Mucosa of rectum (tissue), 2 donors: ENCODE measurements at regions not wholly inside any gene's neighbourhood (a gene's known extent, or its start where the extent isn't known, plus 50 kb on each side); places are given as distances from the start of the nearest gene placed in this dataset.

Source experiments
- H3K27ac ChIP-seq, 2 donors: one replicate each; pipeline ENCODE4 v1.7.0; 2013; ENCODE audit warnings: inconsistent platforms in 2 of 2, low read depth in 2 of 2, low read length in 2 of 2
- H3K27me3 ChIP-seq, 2 donors: one replicate each; pipeline ENCODE4 v1.7.0; 2013; ENCODE audit warnings: low read length in 2 of 2; ENCODE audit not compliant: control insufficient read depth in 2 of 2, insufficient read depth in 2 of 2
- H3K36me3 ChIP-seq, 2 donors: one replicate each; pipeline ENCODE4 v1.7.0; 2013; ENCODE audit warnings: low read length in 2 of 2; ENCODE audit not compliant: control insufficient read depth in 2 of 2, insufficient read depth in 2 of 2
- H3K4me1 ChIP-seq, 2 donors: one replicate each; pipeline ENCODE4 v1.7.0; 2013; ENCODE audit warnings: low read length in 2 of 2, mild to moderate bottlenecking in 1 of 2; ENCODE audit not compliant: control insufficient read depth in 2 of 2, insufficient read depth in 2 of 2
- H3K4me3 ChIP-seq, 2 donors: one replicate each; pipeline ENCODE4 v1.7.0; 2013; ENCODE audit warnings: low read length in 2 of 2
- H3K9ac ChIP-seq, 2 donors: one replicate each; pipeline ENCODE4 v1.7.0; 2013; ENCODE audit warnings: low read length in 2 of 2, low read depth in 1 of 2, mild to moderate bottlenecking in 1 of 2
- H3K9me3 ChIP-seq, 2 donors: one replicate each; pipeline ENCODE4 v1.7.0; 2013; ENCODE audit warnings: low read length in 2 of 2; ENCODE audit not compliant: control insufficient read depth in 2 of 2
- donor health status: healthy.
- donor health status: Normal muscosa, but diverticular disease.

- no peaks in the 10 kb centered on the region for H3K36me3 ChIP-seq
- H3K4me1 ChIP-seq: no peaks in the 10 kb centered on the region
- H3K27me3 ChIP-seq: peaks cover 0 to 2% of the 10 kb centered on the region in 2 donors
- no peaks in the 10 kb centered on the region for H3K9me3 ChIP-seq
- no peak overlapping the region for H3K9ac ChIP-seq
- no peak overlapping the region for H3K4me3 ChIP-seq
- H3K27ac ChIP-seq: no peak overlapping the region
Observed at GRCh38 chr3:132783152-132783551, 60.9 kb upstream of the NPHP3 start.

GRCh38 chr3:132781922-132782321, 59.7 kb upstream of the NPHP3 start:
- Histone ChIP-seq H3K27ac (no peak overlapping the region), H3K9me3 (no peaks in the 10 kb centered on the region), H3K36me3 (no peaks in the 10 kb centered on the region), H3K27me3 (peaks cover 0 to 2% of the 10 kb centered on the region in 2 donors), H3K4me3 (no peak overlapping the region), H3K9ac (no peak overlapping the region), H3K4me1 (no peaks in the 10 kb centered on the region)

- no peak overlapping the region for H3K9ac ChIP-seq
Observed at GRCh38 chr3:132777171-132777570, 55.0 kb upstream of the NPHP3 start.

GRCh38 chr3:132773071-132773619, 50.9 kb upstream of the NPHP3 start:
- Histone ChIP-seq H3K4me1 (no peaks in the 10 kb centered on the region), H3K27me3 (no peaks in the 10 kb centered on the region), H3K9ac (no peak overlapping the region), H3K36me3 (no peaks in the 10 kb centered on the region), H3K9me3 (no peaks in the 10 kb centered on the region), H3K27ac (peak overlapping the region in 1 of 2 donors; percentile 42), H3K4me3 (no peak overlapping the region)

More at GRCh38 chr3:132777171-132777570, 55.0 kb upstream of the NPHP3 start:
- Histone ChIP-seq H3K27me3 (peaks cover 0 to 2% of the 10 kb centered on the region in 2 donors), H3K4me3 (no peak overlapping the region), H3K4me1 (no peaks in the 10 kb centered on the region), H3K36me3 (no peaks in the 10 kb centered on the region), H3K9me3 (no peaks in the 10 kb centered on the region), H3K27ac (no peak overlapping the region)

- Histone ChIP-seq H3K4me1 (no peaks in the 10 kb centered on the region), H3K9ac (no peak overlapping the region), H3K27ac (no peak overlapping the region), H3K27me3 (no peaks in the 10 kb centered on the region), H3K36me3 (no peaks in the 10 kb centered on the region), H3K9me3 (no peaks in the 10 kb centered on the region), H3K4me3 (no peak overlapping the region)
Observed at GRCh38 chr3:132772252-132772651, 50.0 kb upstream of the NPHP3 start.
